ENCODE measurements at regions not wholly inside any gene's neighbourhood (a gene's known extent, or its start where the extent isn't known, plus 50 kb on each side); places are given as distances from the start of the nearest gene placed in this dataset.
A peak's percentile ranks its signal among the peaks of the same experiment; 100 is the strongest.

GRCh38 chr18:23380001-23380550 is 73.0 kb upstream of the RIOK3 start:
- no peak for DNase-seq (ENCODE audit: low read depth, low spot score)
- H3K4me3 ChIP-seq (ENCODE audit: low read length) = no peak overlapping the region

- DNase-seq (ENCODE audit: low read depth, low spot score) = no peak
- H3K4me3 ChIP-seq (ENCODE audit: low read length) = no peak overlapping the region
Measured at GRCh38 chr18:23380817-23381216, 72.3 kb upstream of the RIOK3 start.

GRCh38 chr18:23383494-23383893 is 69.6 kb upstream of the RIOK3 start:
- no peak for DNase-seq (ENCODE audit: low read depth, low spot score)
- no peak overlapping the region for H3K4me3 ChIP-seq (ENCODE audit: low read length)

- no peak overlapping the region for H3K4me3 ChIP-seq (ENCODE audit: low read length)
- no peak for DNase-seq (ENCODE audit: low read depth, low spot score)
Measured at GRCh38 chr18:23384778-23385736, 68.0 kb upstream of the RIOK3 start.

- no peak overlapping the region for H3K4me3 ChIP-seq (ENCODE audit: low read length)
- DNase-seq (ENCODE audit: low read depth, low spot score) = no peak
Measured at GRCh38 chr18:23386317-23386716, 66.8 kb upstream of the RIOK3 start.

GRCh38 chr18:23387265-23387664 is 65.8 kb upstream of the RIOK3 start:
- no peak overlapping the region for H3K4me3 ChIP-seq (ENCODE audit: low read length)
- DNase-seq (ENCODE audit: low read depth, low spot score) = no peak

GRCh38 chr18:23388357-23388756 is 64.7 kb upstream of the RIOK3 start:
- no peak overlapping the region for H3K4me3 ChIP-seq (ENCODE audit: low read length)
- DNase-seq (ENCODE audit: low read depth, low spot score) = no peak

GRCh38 chr18:23391156-23391555 is 61.9 kb upstream of the RIOK3 start:
- DNase-seq (ENCODE audit: low read depth, low spot score) = no peak
- no peak overlapping the region for H3K4me3 ChIP-seq (ENCODE audit: low read length)

GRCh38 chr18:23397907-23398306 is 55.2 kb upstream of the RIOK3 start:
- H3K4me3 ChIP-seq (ENCODE audit: low read length) = no peak overlapping the region
- DNase-seq (ENCODE audit: low read depth, low spot score) = peak; percentile 41

GRCh38 chr18:23398401-23398800 is 54.7 kb upstream of the RIOK3 start:
- no peak for DNase-seq (ENCODE audit: low read depth, low spot score)
- H3K4me3 ChIP-seq (ENCODE audit: low read length) = no peak overlapping the region

GRCh38 chr18:23399067-23399466 is 54.0 kb upstream of the RIOK3 start:
- no peak overlapping the region for H3K4me3 ChIP-seq (ENCODE audit: low read length)
- DNase-seq (ENCODE audit: low read depth, low spot score) = no peak

- no peak overlapping the region for H3K4me3 ChIP-seq (ENCODE audit: low read length)
- DNase-seq (ENCODE audit: low read depth, low spot score) = no peak
Measured at GRCh38 chr18:23400918-23401317, 52.2 kb upstream of the RIOK3 start.

- no peak overlapping the region for H3K4me3 ChIP-seq (ENCODE audit: low read length)
- no peak for DNase-seq (ENCODE audit: low read depth, low spot score)
Measured at GRCh38 chr18:23401400-23402347, 51.4 kb upstream of the RIOK3 start.

All from Jurkat, Clone E6-1 (cell line).